Fibroblast of skin of abdomen (primary cell): ENCODE measurements at regions not wholly inside any gene's neighbourhood (a gene's known extent, or its start where the extent isn't known, plus 50 kb on each side); places are given as distances from the start of the nearest gene placed in this dataset.
A peak's percentile ranks its signal among the peaks of the same experiment; 100 is the strongest.

Experiments used
- DNase-seq: peaks from one replicate; pipeline ENCODE4 v3.0.0-alpha.2; 2013

DNA sequence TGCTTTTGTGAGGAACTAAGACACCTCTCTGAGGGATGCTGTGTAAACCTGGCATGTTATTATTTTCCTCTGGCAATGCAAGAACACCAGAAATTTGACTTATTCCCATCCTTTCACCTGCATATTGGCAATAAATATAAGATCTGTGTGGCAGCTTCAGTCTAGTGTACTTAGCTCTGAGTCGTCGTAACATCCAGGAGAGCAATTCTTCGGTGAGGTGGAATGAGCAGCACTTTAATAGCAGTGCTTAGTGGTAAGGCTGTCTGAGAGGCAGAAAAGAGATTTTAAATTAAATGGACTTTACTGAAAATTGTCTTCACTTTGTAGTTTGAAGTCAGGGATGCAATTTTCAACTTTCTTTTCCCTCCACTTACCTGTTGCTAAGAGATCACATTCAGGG, 344.9 kb downstream of the PCDH7 start:
- no peak for DNase-seq

DNA sequence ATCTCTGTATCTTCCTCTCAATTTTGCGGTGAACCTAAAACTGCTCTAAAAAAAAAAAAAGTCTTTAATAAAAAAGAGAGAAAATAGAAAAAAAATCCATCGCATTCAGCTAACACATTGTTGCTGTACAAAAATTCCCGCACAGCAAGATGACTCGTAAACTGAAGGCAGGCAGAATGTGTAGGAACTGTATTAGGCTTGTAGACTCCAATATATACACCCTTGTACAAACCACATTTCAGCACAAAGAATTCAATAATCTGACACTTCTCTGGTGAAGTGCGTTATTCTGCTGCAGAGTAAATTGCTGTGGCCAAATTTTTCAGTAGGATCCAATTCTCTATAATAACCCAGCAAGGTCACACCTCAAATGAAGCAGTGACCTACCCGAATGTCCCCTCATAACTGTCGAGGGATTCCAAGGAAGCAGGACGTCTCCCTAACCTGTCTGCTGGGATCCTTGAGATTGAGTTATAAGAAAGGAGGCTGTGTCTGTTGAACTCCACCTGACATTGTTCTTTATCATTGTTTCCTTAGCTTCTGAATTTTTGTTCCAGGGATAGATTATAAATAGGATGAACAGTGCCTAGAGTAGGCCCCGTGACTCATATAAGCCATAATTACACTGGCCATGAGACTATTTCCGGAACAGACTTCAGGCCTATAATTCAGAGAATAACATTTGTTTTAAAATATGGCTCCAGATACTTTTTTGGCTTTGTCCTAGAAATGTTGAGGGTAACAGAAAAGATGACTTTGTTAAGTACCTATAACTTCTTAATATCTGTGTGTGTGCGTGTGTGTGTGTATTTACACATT, 348.3 kb downstream of the PCDH7 start:
- no peak for DNase-seq

- DNase-seq, result no peak
Measured at GRCh38 chr4:31069151-31069550, 349.0 kb downstream of the PCDH7 start.

DNA sequence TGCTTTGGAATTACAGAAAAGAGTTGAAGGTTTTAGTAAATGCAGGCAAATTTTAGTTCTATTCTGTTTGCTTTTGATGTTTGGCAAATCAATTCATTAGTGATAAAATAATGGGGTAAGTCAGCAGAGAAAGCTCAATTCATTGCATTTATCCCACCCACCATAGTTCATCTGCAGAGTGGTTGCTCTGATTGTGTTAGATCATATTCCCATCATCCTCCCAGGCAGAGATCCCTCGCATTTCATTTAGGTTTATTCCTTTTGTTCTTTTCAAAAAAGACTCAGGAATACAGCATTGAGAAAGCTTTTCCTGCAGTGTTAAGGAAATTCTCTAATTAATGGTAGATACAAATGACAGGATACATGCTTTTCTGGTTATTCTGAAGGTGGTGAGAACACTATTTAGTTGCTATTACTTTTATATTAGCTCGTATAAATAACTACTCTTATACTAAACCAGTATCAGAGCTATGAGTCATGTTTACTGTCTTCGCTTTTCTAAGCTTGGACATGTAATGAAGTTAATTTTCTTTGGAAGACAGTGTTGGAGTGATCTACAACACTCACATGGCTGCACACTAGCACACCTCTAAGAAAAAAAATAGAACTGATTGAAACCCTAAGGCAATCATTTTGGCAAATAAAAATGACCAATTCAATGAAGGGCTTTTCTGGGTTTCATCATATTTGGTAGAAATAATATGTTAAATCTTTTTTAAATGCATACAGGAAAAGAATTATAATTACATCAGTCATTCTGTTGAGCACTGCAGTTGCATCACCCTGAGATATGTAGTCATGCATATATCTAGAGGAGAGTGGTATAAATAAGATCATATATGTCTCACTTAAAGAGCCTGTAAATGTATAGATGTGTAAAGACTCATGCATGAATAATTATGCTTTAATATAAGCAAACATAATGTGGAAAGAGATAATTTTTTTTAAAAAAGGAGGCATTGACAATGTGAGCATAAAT, 351.6 kb downstream of the PCDH7 start:
- peak; percentile 31 for DNase-seq

- no peak for DNase-seq
Measured at GRCh38 chr4:31075969-31076368, 355.8 kb downstream of the PCDH7 start.

- DNase-seq, result no peak
Measured at GRCh38 chr4:31078661-31079060, 358.5 kb downstream of the PCDH7 start.

GRCh38 chr4:31080887-31081286, 360.7 kb downstream of the PCDH7 start:
- peak; percentile 25 for DNase-seq

DNA sequence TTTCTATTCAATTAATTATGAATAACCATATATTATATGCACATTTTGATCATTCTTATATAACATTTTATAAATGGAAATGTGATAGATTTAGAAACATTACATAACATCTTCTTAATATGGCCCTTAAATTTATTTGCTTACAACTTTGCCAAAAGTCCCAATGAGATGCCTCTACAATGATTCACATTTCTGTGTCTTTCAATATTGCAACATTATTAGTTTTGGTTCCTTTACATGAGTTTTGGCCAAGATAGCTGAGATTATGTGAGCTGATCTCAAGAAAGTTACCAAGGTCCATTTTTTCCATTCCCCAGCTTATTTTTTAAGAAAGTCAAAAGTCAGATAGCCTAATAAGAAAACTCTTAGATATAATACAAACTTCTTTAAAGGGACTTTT, 361.2 kb downstream of the PCDH7 start:
- peak; percentile 76 for DNase-seq

DNA sequence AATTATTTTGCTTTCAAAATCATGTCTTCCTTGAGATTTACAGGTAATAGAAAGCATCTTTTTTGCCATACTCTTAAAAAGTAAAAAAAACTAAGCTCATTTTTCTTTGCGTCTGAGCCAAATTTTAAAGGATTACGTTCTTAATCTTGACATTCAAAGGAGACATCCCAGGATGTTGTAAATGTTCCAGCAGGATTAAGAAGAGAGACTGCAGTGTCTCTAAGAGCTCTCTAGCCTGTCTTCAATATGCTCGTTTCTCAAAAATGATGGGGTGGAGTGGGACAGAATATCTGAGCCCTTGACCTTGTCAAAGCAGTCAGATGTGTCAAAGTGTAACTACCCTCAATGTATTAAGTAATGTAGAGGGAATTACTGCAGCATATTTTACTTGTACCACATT, 363.3 kb downstream of the PCDH7 start:
- DNase-seq, result no peak

GRCh38 chr4:31084806-31085416, 364.7 kb downstream of the PCDH7 start:
- DNase-seq, result no peak

DNA sequence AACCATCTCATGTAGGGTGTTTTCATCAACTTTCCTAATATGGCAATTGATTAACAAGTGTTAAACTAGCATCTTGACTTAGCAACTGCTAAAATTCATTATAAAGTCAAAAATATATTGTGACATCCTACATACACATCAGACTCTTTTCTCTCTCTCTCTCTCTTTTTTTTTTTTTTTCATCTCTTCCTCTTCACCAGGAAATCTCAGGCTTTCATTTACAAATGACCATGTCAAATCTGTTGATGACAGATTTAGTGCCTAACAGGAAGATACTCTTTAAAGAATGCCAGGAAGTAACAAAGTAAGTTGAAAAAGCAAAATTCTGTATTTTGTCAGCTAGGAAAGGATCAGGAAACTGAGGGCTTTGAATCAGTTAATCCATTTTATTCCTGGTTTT, 365.5 kb downstream of the PCDH7 start:
- no peak for DNase-seq

- DNase-seq, result no peak
Measured at GRCh38 chr4:31086756-31087330, 366.7 kb downstream of the PCDH7 start.

DNA sequence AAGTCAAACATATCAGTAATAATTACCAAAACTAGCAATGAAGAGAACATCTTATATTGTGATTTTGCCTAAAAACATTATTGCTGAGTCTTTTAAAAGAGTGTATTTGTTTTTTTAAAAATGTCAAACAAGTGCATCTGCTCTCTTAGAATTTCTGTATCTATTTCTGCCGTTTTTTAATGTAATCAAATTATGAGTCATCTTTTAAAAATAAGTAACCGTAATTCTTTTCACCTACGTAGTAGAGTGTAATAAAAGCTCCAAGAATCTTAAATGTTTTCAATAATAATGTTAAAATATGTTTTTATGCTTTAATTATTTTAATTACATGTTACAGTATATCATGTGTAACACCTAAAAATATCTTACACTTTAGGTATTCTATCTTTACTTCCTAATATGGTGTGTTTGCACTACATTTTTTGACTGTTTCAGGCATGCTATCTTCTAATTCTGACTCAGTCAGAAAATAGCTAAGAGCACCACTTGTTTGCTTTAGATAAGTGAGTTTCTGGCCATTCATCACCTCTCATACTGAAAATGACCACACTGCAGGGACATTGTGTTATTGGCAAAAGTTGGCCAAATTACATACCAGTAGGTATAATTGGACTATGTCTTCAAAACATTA, 368.5 kb downstream of the PCDH7 start:
- DNase-seq, result peak; percentile 43

DNA sequence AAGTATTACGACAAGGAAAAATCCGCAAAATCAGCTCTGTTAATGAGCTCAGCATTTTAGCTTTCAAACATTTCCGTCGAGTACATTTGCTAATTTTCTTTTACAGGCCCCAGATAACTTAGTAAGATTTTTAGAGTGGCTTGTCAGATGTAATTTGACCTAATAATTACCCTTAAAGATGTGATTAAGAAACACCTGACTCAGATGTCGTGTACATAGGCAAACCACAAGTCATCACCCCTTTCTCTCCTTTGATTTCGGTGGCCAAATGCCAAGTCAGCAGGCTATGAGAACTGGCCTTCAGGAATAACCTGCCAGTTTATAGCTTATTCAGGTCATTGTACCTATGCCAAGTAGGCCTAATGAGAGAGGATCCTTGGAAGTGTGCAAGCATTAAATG, 369.6 kb downstream of the PCDH7 start:
- DNase-seq, result peak; percentile 24

DNA sequence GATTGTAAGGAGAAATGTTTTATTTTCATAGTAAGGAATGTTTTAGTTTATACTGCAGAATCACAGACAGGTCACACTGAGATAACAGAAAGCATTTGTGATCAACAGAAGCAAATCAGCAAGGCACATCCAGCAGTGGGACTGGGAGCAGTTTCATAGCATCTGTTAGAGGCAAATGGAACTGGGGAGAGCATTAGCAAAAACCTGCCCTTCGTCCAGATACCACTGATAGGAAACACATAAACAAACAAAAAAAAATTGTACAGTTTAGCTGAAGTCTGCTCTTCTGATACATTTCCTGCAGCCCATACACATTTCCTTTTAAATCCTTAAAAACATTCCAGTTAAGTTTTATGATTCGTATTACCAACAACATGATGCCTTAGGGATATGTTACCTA, 374.3 kb downstream of the PCDH7 start:
- DNase-seq, result no peak

GRCh38 chr4:31097999-31098398, 377.8 kb downstream of the PCDH7 start:
- DNase-seq, result no peak

DNA sequence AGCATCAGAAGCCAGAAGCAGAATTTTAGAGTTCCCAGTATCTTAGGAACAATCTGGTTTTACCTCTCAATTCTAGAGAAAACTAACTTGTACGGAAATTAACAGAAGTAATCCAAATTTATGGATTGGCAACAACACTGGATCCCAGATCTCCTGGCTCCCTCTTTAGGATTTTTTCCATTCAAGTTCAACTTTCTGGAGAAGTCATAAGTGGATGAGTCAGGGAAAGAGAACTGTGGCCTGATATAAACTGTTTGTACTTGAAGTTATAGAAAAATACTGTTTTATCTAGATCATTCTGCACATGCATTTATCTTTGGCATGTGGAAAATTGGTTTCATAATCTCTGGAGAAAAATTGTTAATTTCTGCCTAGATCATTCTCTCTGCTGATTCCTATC, 380.4 kb downstream of the PCDH7 start:
- no peak for DNase-seq

GRCh38 chr4:31104043-31104442, 383.9 kb downstream of the PCDH7 start:
- DNase-seq, result no peak

DNA sequence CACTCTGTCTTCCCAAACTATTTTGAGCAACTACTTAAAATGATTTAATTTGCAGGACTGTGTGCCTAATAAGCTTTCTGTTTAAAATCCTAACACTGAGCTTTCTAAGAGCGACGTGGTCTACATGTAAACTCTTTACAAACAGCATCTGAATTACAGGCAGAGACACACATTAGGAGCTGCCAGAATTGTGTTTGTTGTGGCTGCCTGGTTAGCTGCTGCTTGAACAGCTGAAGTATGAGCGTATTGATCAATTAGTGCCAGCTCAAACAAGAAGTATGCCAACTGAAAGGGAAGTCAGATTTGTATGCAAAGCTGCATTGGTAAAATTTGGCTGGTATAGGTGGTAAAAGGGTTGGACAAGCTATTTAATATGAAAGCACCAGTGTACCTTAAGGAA, 384.4 kb downstream of the PCDH7 start:
- no peak for DNase-seq

DNA sequence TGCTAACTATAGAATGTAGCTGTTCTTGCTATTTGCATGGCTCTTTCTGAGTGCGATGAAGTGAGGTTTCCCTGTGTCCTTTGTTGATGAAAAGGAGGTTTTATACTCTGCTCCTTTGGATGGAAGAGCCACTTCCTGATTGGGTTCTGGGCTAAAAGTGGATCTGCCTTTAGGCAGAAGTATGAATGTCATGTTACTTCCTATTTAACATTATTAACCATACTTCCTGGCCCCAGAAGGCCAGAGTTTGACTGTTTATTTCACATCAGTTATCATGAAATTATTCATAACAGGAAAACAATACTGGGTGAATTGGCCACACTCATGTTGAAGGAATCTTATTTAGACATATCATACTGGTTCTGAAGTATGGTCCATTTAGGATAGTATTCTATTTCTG, 386.2 kb downstream of the PCDH7 start:
- no peak for DNase-seq

DNA sequence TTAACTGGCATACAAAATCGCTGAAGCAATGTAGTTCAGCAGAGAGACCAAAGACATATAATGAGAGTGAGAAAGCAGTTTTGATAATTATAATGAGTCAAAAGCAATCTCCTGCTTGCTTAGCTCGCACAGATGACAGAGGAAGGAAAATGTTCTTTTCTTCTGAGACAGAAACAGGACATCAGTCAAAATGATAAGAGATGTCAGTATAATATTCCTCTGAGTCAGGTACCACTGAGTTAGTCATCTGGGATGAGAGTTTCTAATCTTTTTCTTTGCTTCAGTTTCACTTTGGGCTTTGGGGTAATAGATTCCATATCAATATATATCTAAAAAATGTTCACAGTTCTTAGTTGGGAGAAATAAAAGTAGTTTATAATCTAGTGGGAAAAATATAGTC, 387.2 kb downstream of the PCDH7 start:
- DNase-seq, result peak; percentile 25

DNA sequence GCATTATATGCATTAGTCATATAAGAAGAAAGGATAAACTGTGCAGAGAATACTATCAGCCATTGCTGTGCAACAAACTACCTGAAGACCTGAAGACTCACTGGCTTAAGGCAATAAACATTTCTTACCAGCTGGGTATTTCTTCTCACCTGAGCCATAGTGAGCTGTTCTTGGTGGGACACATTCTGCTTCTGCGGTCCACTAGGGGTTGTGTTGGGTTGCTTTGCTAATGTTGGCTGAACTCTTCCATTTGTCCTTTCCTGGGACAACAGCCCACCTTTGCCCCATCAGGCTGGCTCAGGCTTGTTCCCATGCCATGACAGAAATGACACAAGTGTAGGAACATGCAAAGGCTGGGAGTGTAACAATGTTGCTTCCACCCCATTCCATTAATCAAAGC, 388.6 kb downstream of the PCDH7 start:
- DNase-seq, result no peak
